ENCODE measurements at regions not wholly inside any gene's neighbourhood (a gene's known extent, or its start where the extent isn't known, plus 50 kb on each side); places are given as distances from the start of the nearest gene placed in this dataset.

GRCh38 chr17:77382356-77382911, 241.7 kb downstream of the SEC14L1 start (continued):
- TF ChIP-seq, protein P1, sequence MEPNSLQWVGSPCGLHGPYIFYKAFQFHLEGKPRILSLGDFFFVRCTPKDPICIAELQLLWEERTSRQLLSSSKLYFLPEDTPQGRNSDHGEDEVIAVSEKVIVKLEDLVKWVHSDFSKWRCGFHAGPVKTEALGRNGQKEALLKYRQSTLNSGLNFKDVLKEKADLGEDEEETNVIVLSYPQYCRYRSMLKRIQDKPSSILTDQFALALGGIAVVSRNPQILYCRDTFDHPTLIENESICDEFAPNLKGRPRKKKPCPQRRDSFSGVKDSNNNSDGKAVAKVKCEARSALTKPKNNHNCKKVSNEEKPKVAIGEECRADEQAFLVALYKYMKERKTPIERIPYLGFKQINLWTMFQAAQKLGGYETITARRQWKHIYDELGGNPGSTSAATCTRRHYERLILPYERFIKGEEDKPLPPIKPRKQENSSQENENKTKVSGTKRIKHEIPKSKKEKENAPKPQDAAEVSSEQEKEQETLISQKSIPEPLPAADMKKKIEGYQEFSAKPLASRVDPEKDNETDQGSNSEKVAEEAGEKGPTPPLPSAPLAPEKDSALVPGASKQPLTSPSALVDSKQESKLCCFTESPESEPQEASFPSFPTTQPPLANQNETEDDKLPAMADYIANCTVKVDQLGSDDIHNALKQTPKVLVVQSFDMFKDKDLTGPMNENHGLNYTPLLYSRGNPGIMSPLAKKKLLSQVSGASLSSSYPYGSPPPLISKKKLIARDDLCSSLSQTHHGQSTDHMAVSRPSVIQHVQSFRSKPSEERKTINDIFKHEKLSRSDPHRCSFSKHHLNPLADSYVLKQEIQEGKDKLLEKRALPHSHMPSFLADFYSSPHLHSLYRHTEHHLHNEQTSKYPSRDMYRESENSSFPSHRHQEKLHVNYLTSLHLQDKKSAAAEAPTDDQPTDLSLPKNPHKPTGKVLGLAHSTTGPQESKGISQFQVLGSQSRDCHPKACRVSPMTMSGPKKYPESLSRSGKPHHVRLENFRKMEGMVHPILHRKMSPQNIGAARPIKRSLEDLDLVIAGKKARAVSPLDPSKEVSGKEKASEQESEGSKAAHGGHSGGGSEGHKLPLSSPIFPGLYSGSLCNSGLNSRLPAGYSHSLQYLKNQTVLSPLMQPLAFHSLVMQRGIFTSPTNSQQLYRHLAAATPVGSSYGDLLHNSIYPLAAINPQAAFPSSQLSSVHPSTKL (CRISPR knock-in tag; IDR thresholded peaks at IDR 0.05), result 0 out of 2 replicates have a peak, but pooled peaks have one; percentile 16
- TF ChIP-seq ZNF296 (CRISPR knock-in tag; conservative IDR thresholded peaks at IDR 0.05) (no peak), RXRA (CRISPR knock-in tag; IDR thresholded peaks at IDR 0.05) (0 out of 2 replicates have a peak, but pooled peaks have one; percentile 10), AGO2 (optimal IDR thresholded peaks at IDR 0.05; ENCODE audit: low read depth, low read length) (peak; percentile 21), ZNF256 (CRISPR knock-in tag; conservative IDR thresholded peaks at IDR 0.05) (no peak)

GRCh38 chr17:77382966-77383612, 242.3 kb downstream of the SEC14L1 start:
- ChIA-PET CTCF (ENCODE audit: low intra/inter-chr PET ratio, low total read pairs) (no interaction called here), POLR2A (interaction anchor here (1.0 to 3.3 kb wide), 5 partner anchors 9 to 71 kb away, joined by 3 to 23 read pairs (median 3); no protein-coding TSS in a partner anchor)
- in situ Hi-C loops (cut with HindIII; ENCODE audit: extremely low pct_ligation_motif_present, low pct_unique_long_range_greater_than_20kb) (no loop called here), intact Hi-C loops (cut with micrococcal nuclease; ENCODE audit: unreplicated experiment) (no loop called here)
- H3K27me3 ChIP-seq (ENCODE audit: control insufficient read depth in 1 of 2, insufficient read depth in 2 of 2, low read length in 2 of 2), result no peaks in the 10 kb centered on the region
- peaks cover 94% of the 10 kb centered on the region for H4K20me1 ChIP-seq (ENCODE audit: insufficient read depth, low read length)
- peak overlapping the region; percentile 42 for H3K27ac ChIP-seq (ENCODE audit: extremely low read length, insufficient read depth, low read length)
- H3K9ac ChIP-seq (ENCODE audit: insufficient read depth, low read depth, low read length), result no peak overlapping the region
- peaks cover 9 to 18% of the 10 kb centered on the region in 2 experiments; a peak in 4 of 5 replicates for H3K36me3 ChIP-seq (replicated peaks in 1 of 2; ENCODE audit: control insufficient read depth in 1 of 2, insufficient read depth in 2 of 2, low read length in 2 of 2)
- H2AFZ ChIP-seq (ENCODE audit: low read length), result no peak overlapping the region
- peaks cover 93% of the 10 kb centered on the region for H3K79me2 ChIP-seq (ENCODE audit: insufficient read depth, low read length)
- no peaks in the 10 kb centered on the region for H3K9me3 ChIP-seq (ENCODE audit: low read length)
- BruUV-seq (replicated peaks), result no TSS peak
- ATAC-seq (no peak), FAIRE-seq (no peak), DNase-seq (ENCODE audit: low spot score) (no peak)
- 95% methylated on average over 8 of the region's 8 CpGs for WGBS (ENCODE audit: low lambda C conversion rate)
- peaks cover 99% of the 10 kb centered on the region for H3K4me1 ChIP-seq (ENCODE audit: insufficient read depth, low read length)
- H3K4me3 ChIP-seq (replicated peaks in 1 of 3; ENCODE audit: insufficient read depth in 1 of 3, low read depth in 2 of 3, low read length in 3 of 3), result no peak overlapping the region
- 0 out of 2 replicates have a peak overlapping the region, but pooled peaks have one; percentile 2 for H3K4me2 ChIP-seq (ENCODE audit: low read depth, low read length)
- no peak for TF ChIP-seq PRDM4 (CRISPR knock-in tag; IDR thresholded peaks at IDR 0.05; ENCODE audit: borderline replicate concordance)
- TF ChIP-seq, protein P2, sequence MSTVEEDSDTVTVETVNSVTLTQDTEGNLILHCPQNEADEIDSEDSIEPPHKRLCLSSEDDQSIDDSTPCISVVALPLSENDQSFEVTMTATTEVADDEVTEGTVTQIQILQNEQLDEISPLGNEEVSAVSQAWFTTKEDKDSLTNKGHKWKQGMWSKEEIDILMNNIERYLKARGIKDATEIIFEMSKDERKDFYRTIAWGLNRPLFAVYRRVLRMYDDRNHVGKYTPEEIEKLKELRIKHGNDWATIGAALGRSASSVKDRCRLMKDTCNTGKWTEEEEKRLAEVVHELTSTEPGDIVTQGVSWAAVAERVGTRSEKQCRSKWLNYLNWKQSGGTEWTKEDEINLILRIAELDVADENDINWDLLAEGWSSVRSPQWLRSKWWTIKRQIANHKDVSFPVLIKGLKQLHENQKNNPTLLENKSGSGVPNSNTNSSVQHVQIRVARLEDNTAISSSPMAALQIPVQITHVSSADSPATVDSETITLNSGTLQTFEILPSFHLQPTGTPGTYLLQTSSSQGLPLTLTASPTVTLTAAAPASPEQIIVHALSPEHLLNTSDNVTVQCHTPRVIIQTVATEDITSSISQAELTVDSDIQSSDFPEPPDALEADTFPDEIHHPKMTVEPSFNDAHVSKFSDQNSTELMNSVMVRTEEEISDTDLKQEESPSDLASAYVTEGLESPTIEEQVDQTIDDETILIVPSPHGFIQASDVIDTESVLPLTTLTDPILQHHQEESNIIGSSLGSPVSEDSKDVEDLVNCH (CRISPR knock-in tag; IDR thresholded peaks at IDR 0.05), result no peak
- TF ChIP-seq HMGA1 (CRISPR knock-in tag; conservative IDR thresholded peaks at IDR 0.05), result no peak
- TF ChIP-seq MAZ (IDR thresholded peaks at IDR 0.05; ENCODE audit: borderline replicate concordance, low read depth, low read length), result no peak
- no peak for TF ChIP-seq MAZ (CRISPR knock-in tag; IDR thresholded peaks at IDR 0.05; ENCODE audit: low read depth)
- TF ChIP-seq HDAC1 (CRISPR knock-in tag; IDR thresholded peaks at IDR 0.05), result no peak
- no peak for TF ChIP-seq THAP11 (CRISPR knock-in tag; IDR thresholded peaks at IDR 0.05)
- no peak for TF ChIP-seq ZNF776 (CRISPR knock-in tag; IDR thresholded peaks at IDR 0.05)
- no peak for TF ChIP-seq EEA1 (CRISPR knock-in tag; IDR thresholded peaks at IDR 0.05; ENCODE audit: borderline replicate concordance)

Data from HepG2 (cell line).